Activated B cell treated with CpG ODN at 0.5 μM for 24 hours (primary cell): ENCODE measurements at regions not wholly inside any gene's neighbourhood (a gene's known extent, or its start where the extent isn't known, plus 50 kb on each side); places are given as distances from the start of the nearest gene placed in this dataset.
"Not testable (repeated sequence)": the region's sequence is repeated elsewhere in the genome, so short reads cannot be mapped to it uniquely, and the experiment has no call there.

Experiments
- ATAC-seq: fragments of 200-7000 bp; cut with Tn5 transposase; one replicate; pipeline ENCODE4 v1.10.0; 2021; ENCODE audit warnings: low read depth, mild to moderate bottlenecking, moderate library complexity
- CTCF ChIA-PET: fragments of 350-600 bp; sonication (Branson Sonifier 250); formaldehyde crosslinking; loops from one replicate; lab custom pipeline; 2021; ENCODE audit warnings: antibody characterized with exemption; lab: Charles Lee
- POLR2A ChIA-PET: fragments of 350-600 bp; sonication (Branson Sonifier 250); formaldehyde crosslinking; loops from one replicate; lab custom pipeline; 2021; ENCODE audit warnings: antibody characterized with exemption; lab: Charles Lee
- DNase-seq: peaks from one replicate; pipeline ENCODE4 v3.0.0; 2022
- H3K27ac Mint-ChIP-seq: one replicate; pipeline ENCODE4 v1.8.0; 2020; ENCODE audit warnings: mixed read lengths
- H3K27me3 Mint-ChIP-seq: one replicate; pipeline ENCODE4 v1.8.0; 2021; ENCODE audit warnings: mixed read lengths
- H3K36me3 Mint-ChIP-seq: one replicate; pipeline ENCODE4 v1.8.0; 2021; ENCODE audit warnings: low read depth, mixed read lengths
- H3K4me1 Mint-ChIP-seq: one replicate; pipeline ENCODE4 v1.8.0; 2021; ENCODE audit warnings: mixed read lengths
- H3K4me3 Mint-ChIP-seq: one replicate; pipeline ENCODE4 v1.8.0; 2020; ENCODE audit warnings: mild to moderate bottlenecking, mixed read lengths
- H3K9me3 Mint-ChIP-seq: one replicate; pipeline ENCODE4 v1.8.0; 2020; ENCODE audit warnings: mixed read lengths
- intact Hi-C: fragments of 100-400 bp; cut with micrococcal nuclease; formaldehyde crosslinking; loops from one replicate; pipeline ENCODE4 v1.15.1; 2024
- TF ChIP-seq, protein P1 (sequence below): fragments of 200-600 bp; IDR thresholded peaks from one replicate; pipeline ENCODE4 v1.8.0; 2022; ENCODE audit warnings: antibody characterized with exemption, mild to moderate bottlenecking

DNA sequence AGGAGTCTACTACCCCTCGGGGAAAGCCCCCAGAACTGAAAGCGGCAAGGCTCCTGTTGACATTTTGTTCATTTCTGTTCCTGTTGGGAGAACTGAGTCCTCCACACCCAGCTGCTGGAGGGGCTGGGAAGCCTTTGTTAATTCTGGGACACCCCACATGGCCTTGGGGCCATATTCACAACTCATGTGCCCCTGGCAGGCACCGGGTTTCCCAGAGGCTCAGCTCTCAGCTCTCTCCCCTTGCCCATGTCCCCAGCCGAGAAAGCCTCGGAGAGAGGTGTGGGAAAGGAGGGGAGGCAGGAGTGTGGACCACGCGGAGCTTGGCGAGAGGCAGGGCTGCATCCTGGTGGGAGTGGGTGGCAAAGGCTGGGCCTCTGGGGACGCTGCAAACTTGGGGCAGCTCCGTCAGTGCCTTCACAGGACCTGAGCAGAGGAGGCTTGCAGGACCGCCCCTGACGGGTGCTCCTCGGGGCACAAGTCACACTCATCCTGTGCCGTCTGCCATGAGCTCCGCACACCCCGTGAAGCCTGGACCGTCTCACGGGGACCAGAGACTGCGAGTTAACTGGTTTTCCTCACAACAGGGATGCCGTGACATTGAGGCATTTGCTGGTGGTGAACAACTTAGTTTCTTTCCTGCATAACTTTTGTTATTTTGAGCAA is 140.9 kb downstream of the DNAJB6 start:
- no peak overlapping the region for H3K27ac Mint-ChIP-seq
- DNase-seq (no peak), ATAC-seq (no peak)
- H3K4me1 Mint-ChIP-seq = no peaks in the 10 kb centered on the region
- ChIA-PET CTCF (no interaction called here), POLR2A (no interaction called here)
- peaks cover 2% of the 10 kb centered on the region for H3K27me3 Mint-ChIP-seq
- H3K4me3 Mint-ChIP-seq = no peak overlapping the region
- intact Hi-C loops = no loop called here
- peaks cover 10% of the 10 kb centered on the region for H3K9me3 Mint-ChIP-seq
- no peaks in the 10 kb centered on the region for H3K36me3 Mint-ChIP-seq
- TF ChIP-seq, protein P1, sequence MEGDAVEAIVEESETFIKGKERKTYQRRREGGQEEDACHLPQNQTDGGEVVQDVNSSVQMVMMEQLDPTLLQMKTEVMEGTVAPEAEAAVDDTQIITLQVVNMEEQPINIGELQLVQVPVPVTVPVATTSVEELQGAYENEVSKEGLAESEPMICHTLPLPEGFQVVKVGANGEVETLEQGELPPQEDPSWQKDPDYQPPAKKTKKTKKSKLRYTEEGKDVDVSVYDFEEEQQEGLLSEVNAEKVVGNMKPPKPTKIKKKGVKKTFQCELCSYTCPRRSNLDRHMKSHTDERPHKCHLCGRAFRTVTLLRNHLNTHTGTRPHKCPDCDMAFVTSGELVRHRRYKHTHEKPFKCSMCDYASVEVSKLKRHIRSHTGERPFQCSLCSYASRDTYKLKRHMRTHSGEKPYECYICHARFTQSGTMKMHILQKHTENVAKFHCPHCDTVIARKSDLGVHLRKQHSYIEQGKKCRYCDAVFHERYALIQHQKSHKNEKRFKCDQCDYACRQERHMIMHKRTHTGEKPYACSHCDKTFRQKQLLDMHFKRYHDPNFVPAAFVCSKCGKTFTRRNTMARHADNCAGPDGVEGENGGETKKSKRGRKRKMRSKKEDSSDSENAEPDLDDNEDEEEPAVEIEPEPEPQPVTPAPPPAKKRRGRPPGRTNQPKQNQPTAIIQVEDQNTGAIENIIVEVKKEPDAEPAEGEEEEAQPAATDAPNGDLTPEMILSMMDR = no peak

DNA sequence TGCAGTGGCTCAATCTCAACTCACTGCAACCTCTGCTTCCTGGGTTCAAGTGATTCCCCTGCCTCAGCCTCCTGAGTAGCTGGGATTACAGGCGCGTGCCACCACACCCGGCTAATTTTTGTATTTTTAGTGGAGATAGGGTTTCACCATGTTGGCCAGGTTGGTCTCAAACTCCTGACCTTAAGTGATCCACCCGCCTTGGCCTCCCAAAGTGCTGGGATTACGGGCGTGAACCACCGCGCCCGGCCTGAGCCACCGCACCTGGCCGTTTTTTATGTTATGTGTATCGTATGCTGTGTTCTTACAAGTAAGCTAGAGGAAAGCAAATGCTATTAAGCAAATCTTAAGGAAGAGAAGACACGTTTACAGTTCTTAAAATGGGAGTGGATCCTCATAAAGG is 141.8 kb downstream of the DNAJB6 start:
- H3K4me1 Mint-ChIP-seq, intact Hi-C loops, H3K27ac Mint-ChIP-seq, H3K4me3 Mint-ChIP-seq, ATAC-seq, H3K36me3 Mint-ChIP-seq, H3K27me3 Mint-ChIP-seq, POLR2A ChIA-PET, DNase-seq, H3K9me3 Mint-ChIP-seq: not testable (repeated sequence)
- CTCF ChIA-PET = interaction anchor here (0.6 kb wide), 1 partner anchor 209 kb away, joined by 3 read pairs; no protein-coding TSS in a partner anchor

- DNase-seq (no peak), ATAC-seq (no peak)
- Mint-ChIP-seq H3K27ac (no peak overlapping the region), H3K4me1 (no peaks in the 10 kb centered on the region), H3K27me3 (peaks cover 2% of the 10 kb centered on the region), H3K36me3 (no peaks in the 10 kb centered on the region), H3K9me3 (no peaks in the 10 kb centered on the region), H3K4me3 (no peak overlapping the region)
- intact Hi-C loops = no loop called here
- TF ChIP-seq, protein P1 = no peak
- ChIA-PET CTCF (no interaction called here), POLR2A (no interaction called here)
Measured at GRCh38 chr7:157479326-157479725, 142.5 kb downstream of the DNAJB6 start.

- ChIA-PET CTCF (no interaction called here), POLR2A (no interaction called here)
- no peak overlapping the region for H3K27ac Mint-ChIP-seq
- no peak for DNase-seq
- TF ChIP-seq, protein P1 = no peak
- H3K27me3 Mint-ChIP-seq = peaks cover 2% of the 10 kb centered on the region
- ATAC-seq = no peak
- H3K4me3 Mint-ChIP-seq = no peak overlapping the region
- H3K9me3 Mint-ChIP-seq = no peaks in the 10 kb centered on the region
- H3K36me3 Mint-ChIP-seq = no peaks in the 10 kb centered on the region
- no peaks in the 10 kb centered on the region for H3K4me1 Mint-ChIP-seq
- intact Hi-C loops = no loop called here
Measured at GRCh38 chr7:157480371-157481050, 143.7 kb downstream of the DNAJB6 start.

GRCh38 chr7:157481389-157481788 is 144.6 kb downstream of the DNAJB6 start:
- ATAC-seq = no peak
- TF ChIP-seq, protein P1 = no peak
- Mint-ChIP-seq H3K36me3 (no peaks in the 10 kb centered on the region), H3K4me1 (no peaks in the 10 kb centered on the region), H3K9me3 (no peaks in the 10 kb centered on the region), H3K4me3 (no peak overlapping the region), H3K27ac (no peak overlapping the region), H3K27me3 (peaks cover 2% of the 10 kb centered on the region)
- intact Hi-C loops = no loop called here
- no peak for DNase-seq
- CTCF ChIA-PET = no interaction called here
- POLR2A ChIA-PET = no interaction called here
